ENCODE measurements at regions not wholly inside any gene's neighbourhood (a gene's known extent, or its start where the extent isn't known, plus 50 kb on each side); places are given as distances from the start of the nearest gene placed in this dataset.

- H3K36me3 ChIP-seq (ENCODE audit: control insufficient read depth in 2 of 3, insufficient read depth in 3 of 3, low read length in 3 of 3) = no peaks in the 10 kb centered on the region
- FAIRE-seq (no peak), DNase-seq (no peak)
- peaks cover 0 to 2% (median 0%) of the 10 kb centered on the region in 3 donors for H3K4me1 ChIP-seq (ENCODE audit: control insufficient read depth in 2 of 3, insufficient read depth in 2 of 3, low read depth in 1 of 3, low read length in 3 of 3)
- intact Hi-C loops (cut with DNase I) = no loop called here
- no peak overlapping the region for H3K27ac ChIP-seq (ENCODE audit: low read depth in 2 of 2, low read length in 2 of 2)
- H3K27me3 ChIP-seq (ENCODE audit: control insufficient read depth, insufficient read depth, low read length) = no peaks in the 10 kb centered on the region
- no peak overlapping the region for H3K9ac ChIP-seq (ENCODE audit: low read length in 3 of 3)
- TF ChIP-seq, protein P1, sequence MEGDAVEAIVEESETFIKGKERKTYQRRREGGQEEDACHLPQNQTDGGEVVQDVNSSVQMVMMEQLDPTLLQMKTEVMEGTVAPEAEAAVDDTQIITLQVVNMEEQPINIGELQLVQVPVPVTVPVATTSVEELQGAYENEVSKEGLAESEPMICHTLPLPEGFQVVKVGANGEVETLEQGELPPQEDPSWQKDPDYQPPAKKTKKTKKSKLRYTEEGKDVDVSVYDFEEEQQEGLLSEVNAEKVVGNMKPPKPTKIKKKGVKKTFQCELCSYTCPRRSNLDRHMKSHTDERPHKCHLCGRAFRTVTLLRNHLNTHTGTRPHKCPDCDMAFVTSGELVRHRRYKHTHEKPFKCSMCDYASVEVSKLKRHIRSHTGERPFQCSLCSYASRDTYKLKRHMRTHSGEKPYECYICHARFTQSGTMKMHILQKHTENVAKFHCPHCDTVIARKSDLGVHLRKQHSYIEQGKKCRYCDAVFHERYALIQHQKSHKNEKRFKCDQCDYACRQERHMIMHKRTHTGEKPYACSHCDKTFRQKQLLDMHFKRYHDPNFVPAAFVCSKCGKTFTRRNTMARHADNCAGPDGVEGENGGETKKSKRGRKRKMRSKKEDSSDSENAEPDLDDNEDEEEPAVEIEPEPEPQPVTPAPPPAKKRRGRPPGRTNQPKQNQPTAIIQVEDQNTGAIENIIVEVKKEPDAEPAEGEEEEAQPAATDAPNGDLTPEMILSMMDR (IDR thresholded peaks at IDR 0.05; ENCODE audit: borderline replicate concordance, extremely low read depth, insufficient read depth) = no peak
- no peaks in the 10 kb centered on the region for H3K9me3 ChIP-seq (ENCODE audit: control insufficient read depth in 2 of 3, insufficient read depth in 1 of 3, low read length in 3 of 3)
- H3K4me3 ChIP-seq (ENCODE audit: low read length in 3 of 3) = no peak overlapping the region
Measured at GRCh38 chr5:74109344-74109743, 483.3 kb downstream of the ARHGEF28 start.

- H3K36me3 ChIP-seq (ENCODE audit: control insufficient read depth in 2 of 3, insufficient read depth in 3 of 3, low read length in 3 of 3) = no peaks in the 10 kb centered on the region
- intact Hi-C loops (cut with DNase I) = no loop called here
- H3K4me1 ChIP-seq (ENCODE audit: control insufficient read depth in 2 of 3, insufficient read depth in 2 of 3, low read depth in 1 of 3, low read length in 3 of 3) = peaks cover 0 to 2% (median 0%) of the 10 kb centered on the region in 3 donors
- no peaks in the 10 kb centered on the region for H3K9me3 ChIP-seq (ENCODE audit: control insufficient read depth in 2 of 3, insufficient read depth in 1 of 3, low read length in 3 of 3)
- FAIRE-seq (no peak), DNase-seq (no peak)
- H3K9ac ChIP-seq (ENCODE audit: low read length in 3 of 3) = no peak overlapping the region
- H3K27ac ChIP-seq (ENCODE audit: low read depth in 2 of 2, low read length in 2 of 2) = no peak overlapping the region
- TF ChIP-seq, protein P1 (IDR thresholded peaks at IDR 0.05; ENCODE audit: borderline replicate concordance, extremely low read depth, insufficient read depth) = no peak
- H3K4me3 ChIP-seq (ENCODE audit: low read length in 3 of 3) = no peak overlapping the region
- H3K27me3 ChIP-seq (ENCODE audit: control insufficient read depth, insufficient read depth, low read length) = no peaks in the 10 kb centered on the region
Measured at GRCh38 chr5:74107899-74108298, 481.9 kb downstream of the ARHGEF28 start.

DNA sequence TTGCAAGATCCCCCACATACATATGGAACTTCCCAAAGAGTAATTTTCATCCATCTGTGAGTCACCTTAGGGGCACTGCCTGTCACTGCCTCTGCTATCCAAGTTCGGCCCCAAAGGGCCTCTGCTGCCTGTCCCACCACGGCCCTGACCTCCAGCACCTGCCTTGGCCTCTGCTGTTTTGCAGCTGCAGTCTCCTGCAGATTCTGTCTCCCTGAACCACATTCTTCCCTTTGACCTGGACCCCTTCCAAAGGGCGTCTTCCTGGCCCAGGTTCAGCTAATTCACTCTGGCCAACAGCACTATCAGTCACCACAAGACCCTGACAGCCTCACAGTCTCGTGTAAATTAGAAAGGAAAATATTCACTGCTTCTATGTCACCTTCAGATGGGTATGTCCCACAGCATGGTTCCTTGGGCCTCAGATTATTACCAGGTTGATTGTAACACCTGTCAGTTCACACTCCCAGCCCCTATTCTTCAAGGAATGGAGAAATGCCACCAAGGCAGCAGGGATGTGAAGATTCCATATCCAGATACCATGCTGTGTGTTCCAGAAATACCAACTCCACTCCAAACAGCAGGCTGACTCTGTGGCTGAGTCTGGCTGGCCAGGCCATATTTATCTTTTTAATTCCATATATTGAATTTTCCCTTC, 479.3 kb downstream of the ARHGEF28 start:
- TF ChIP-seq, protein P1 (IDR thresholded peaks at IDR 0.05; ENCODE audit: borderline replicate concordance, extremely low read depth, insufficient read depth) = no peak
- intact Hi-C loops (cut with DNase I) = no loop called here
- no peak for FAIRE-seq
- Histone ChIP-seq H3K9me3 (ENCODE audit: control insufficient read depth in 2 of 3, insufficient read depth in 1 of 3, low read length in 3 of 3) (no peaks in the 10 kb centered on the region), H3K4me1 (ENCODE audit: control insufficient read depth in 2 of 3, insufficient read depth in 2 of 3, low read depth in 1 of 3, low read length in 3 of 3) (no peaks in the 10 kb centered on the region), H3K36me3 (ENCODE audit: control insufficient read depth in 2 of 3, insufficient read depth in 3 of 3, low read length in 3 of 3) (no peaks in the 10 kb centered on the region), H3K9ac (ENCODE audit: low read length in 3 of 3) (no peak overlapping the region), H3K4me3 (ENCODE audit: low read length in 3 of 3) (no peak overlapping the region), H3K27me3 (ENCODE audit: control insufficient read depth, insufficient read depth, low read length) (no peaks in the 10 kb centered on the region), H3K27ac (ENCODE audit: low read depth in 2 of 2, low read length in 2 of 2) (no peak overlapping the region)
- no peak for DNase-seq

Data from kidney (tissue), 13 donors.